Anterior cingulate cortex (tissue), 58 donors: ENCODE measurements at regions not wholly inside any gene's neighbourhood (a gene's known extent, or its start where the extent isn't known, plus 50 kb on each side); places are given as distances from the start of the nearest gene placed in this dataset.
"Not testable (repeated sequence)": the region's sequence is repeated elsewhere in the genome, so short reads cannot be mapped to it uniquely, and the experiment has no call there.

Experiments
- DNase-seq, 58 donors: peaks; one replicate each; lab custom pipeline; 2025; lab: John Stamatoyannopoulos, UW

DNA sequence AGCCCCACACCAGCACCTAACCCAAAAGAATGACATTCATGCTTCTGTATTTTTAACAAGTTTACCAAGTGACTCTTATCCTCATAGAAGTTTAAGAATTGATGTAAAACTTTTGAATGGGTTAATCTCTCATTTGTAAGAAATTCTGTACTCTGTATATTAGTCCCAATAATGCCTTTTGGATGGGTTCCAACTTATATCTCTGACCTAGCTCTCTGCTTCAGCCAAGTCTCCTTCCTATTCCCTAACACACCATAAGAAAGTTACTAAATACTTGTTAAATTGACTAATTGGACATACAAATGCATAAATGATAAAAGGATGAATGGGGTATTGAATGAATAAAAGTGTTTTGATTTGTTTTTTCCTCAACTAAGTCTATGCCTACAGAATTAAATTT is 557.3 kb downstream of the TMTC2 start:
- DNase-seq = no peak

DNA sequence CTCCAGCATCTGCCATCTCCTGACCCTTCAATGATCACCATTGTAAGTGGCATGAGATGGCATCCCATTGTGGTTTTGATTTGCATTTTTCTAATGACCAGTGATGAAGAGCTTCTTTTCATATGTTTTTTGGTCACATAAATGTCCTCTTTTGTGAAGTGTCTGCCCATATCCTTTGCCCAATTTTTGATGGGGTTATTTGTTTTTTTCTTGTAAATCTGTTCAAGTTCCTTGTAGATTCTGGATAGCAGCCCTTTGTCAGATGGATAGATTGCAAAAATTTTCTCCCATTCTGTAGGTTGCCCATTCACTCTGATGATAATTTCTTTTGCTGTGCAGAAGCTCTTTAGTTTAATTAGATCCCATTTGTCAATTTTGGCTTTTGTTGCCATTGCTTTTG is 547.3 kb downstream of the TMTC2 start:
- DNase-seq = not testable (repeated sequence)

DNA sequence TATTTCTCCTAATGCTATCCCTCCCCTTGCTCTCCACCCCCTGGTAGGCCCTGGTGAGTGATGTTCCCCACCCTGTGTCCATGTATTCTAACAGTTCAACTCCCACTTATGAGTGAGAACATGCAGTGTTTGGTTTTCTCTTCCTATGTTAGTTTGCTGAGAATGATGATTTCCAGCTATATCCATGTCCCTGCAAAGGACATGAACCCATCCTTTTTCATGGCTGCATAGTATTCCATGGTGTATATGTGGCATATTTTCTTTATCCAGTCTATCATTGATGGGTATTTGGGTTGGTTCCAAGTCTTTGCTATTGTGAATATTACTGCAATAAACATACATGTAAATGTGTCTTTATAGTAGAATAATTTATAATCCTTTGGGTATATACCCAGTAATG is 540.3 kb downstream of the TMTC2 start:
- DNase-seq = not testable (repeated sequence)

DNA sequence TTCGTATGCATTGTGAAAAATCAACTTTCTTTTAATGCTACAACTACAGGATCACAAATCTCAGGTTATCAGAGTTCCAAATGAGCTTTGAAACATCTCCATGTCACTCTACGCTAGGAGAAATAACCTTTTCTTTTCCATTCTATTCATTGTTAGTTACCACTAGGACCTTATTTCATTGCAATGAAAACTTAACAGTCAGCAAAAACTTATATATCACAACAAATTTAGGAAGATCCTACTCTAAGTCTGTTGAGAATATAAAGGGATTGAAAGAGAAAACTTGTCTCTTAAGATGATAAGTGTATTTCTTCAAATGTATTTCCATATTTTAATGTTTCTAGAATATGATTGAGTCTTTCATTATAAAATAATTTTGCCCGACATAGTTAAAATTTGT is 539.1 kb downstream of the TMTC2 start:
- no peak for DNase-seq

DNA sequence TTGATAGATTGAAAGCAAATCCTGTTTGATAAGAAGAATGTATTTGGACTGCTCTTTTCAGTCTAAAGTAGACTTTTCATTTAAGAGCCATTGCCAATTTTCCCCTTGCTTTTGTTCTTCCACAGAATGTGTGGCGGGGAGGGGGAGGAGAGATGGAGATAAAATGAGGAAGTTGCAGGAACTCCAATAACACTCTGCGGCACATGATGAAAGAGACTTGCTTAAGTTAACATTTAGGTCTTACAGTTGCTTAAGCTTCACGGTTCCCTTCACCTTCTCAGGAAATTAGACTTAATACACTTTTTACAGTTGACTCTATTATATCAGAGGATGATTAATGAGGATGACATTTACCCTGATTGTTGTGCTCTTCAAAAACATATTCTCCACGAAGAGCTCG is 537.3 kb downstream of the TMTC2 start:
- no peak for DNase-seq

DNA sequence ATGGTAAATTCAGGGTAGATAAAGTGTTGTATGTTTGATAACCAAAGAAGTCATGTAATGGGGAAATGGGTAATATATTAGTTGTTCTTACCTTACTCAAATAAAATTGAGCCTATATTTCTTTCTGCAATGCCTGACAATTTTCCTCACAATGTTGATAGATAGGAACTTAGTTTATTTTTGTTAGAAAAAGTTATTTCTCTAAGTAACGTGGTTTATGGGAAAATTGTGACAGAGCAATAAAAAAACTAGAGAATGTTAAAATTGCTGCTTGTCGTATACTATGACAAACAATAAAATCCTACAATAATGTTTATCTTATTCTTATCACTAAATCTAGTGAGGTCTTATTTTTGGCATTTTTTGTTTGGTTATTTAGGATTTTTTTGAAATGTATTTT is 534.1 kb downstream of the TMTC2 start:
- no peak for DNase-seq

DNA sequence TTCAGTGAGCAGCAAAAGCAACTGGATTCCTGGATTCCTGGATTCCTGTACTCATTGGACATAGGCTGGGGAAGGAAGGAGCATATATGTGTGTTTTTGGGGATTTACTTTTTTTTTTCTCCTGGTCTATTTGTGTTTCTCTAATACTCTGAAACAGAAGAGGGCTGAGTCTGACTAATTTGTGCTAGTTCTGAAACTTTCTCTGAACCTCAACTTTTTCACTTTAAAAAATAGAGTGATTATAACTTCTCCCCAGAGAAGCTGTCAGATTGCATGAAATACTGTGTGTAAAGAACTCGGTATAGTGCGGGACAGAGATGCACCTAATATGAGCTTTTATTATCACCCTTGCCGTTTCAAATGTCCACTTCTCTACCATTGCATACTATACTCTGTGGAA is 529.5 kb downstream of the TMTC2 start:
- DNase-seq = no peak

DNA sequence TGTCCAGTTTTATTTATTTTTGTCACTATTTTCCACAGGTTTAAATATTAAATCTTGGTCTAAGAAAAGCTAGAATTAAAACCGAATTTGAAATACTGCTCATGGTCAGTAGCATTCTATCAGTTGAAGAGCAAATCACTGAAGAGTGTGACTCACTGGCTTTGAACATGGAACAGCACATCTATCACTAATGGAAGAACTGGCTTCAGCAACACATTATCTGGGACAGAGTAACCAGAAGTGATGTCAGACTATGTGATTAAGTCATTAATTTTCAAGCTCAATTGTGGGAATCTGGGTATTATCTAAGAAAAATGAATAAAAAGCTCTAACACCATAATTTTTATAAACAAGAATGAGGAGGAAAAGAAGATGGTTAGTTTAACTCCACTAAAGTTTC is 527.5 kb downstream of the TMTC2 start:
- no peak for DNase-seq

DNA sequence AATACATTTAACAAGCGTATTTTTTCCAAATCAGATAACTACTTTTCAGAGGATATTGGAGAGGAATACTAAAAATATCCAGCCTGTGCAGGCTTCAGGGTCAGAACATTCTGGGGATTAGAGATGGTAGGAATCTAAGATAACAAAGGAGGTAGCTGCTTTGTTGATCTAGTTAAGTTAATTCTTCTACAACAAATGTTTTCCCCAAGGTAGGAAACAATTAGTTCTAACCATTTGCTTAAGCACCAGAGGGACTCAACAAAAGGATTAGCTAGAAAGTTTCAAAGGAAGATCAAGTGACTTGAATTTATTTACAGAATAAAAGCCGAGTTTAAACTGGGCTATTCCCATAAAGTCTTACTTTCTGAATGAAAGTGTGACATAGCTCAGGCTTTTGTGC is 524.2 kb downstream of the TMTC2 start:
- no peak for DNase-seq

DNA sequence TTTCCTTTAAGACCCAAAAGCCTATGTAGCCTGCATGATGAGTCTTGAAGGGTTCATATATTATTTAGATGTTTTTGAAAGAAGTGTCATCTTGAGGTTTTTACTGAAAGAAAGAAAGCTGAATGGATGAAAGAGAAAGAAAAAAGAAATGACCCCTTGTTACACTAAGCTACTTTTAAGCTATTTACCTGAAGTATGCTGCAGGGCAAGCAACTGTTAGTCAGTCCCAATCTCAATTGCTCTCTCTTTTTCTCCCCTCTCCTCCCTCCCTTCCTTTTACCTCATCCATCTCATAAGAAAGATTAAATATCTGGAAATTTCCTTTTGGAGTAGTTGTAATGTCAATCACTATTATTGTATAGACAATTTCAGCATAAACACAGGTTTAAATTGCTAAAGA is 512.4 kb downstream of the TMTC2 start:
- no peak for DNase-seq

DNA sequence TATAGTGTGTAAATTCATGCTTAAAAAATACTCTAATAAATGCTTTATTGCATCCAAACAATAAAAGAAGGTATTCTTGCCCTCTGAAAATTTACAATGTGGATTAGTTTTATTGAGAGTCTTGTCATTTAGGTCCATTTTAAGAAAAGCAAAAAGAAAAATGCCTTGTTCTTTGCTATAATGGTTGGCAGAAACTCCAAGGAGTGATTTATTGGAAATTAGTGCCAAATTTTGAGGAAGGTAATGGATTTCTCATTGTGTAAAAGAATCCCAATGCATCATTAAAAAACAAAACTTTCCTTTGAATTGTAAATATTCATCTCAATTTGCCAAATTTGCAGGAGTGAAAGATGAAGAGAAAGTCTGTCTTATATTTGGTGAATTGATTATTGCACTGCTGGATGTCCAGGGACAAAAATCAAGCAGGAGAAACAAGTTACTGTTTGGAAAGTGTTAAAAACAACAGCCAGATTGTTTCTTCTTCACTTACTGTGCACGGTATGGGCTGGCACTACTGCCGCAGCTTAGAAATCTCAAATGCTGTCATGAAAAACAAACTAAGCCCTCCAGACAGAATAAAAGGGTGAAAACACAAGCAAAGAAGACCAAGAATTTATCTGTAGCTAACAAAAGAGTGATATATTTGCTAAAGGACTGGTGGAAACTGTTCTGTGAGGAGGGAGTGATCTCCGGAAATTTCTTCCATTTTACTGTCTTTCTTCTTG is 511.7 kb downstream of the TMTC2 start:
- DNase-seq = no peak

DNA sequence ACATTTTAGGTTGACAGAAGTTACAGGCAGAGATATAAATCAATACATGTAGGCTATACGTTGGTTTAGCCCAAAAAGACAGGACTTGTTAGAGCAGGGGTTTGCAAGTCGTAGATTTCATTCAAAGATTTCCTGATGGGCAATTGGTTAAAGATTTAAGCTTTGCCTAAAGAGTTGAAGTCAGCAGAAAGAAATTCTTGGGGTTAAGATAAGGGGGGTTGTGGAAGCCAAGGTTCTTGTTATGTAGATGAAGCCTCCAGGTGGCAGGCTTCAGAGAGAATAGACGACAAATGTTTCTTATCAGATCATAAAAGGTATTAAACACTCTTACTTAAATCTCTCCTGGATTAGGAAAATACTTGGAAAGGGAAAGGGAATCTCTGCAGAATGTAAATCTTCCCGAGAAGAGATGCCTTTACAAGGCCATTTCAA is 510.8 kb downstream of the TMTC2 start:
- DNase-seq = no peak

DNA sequence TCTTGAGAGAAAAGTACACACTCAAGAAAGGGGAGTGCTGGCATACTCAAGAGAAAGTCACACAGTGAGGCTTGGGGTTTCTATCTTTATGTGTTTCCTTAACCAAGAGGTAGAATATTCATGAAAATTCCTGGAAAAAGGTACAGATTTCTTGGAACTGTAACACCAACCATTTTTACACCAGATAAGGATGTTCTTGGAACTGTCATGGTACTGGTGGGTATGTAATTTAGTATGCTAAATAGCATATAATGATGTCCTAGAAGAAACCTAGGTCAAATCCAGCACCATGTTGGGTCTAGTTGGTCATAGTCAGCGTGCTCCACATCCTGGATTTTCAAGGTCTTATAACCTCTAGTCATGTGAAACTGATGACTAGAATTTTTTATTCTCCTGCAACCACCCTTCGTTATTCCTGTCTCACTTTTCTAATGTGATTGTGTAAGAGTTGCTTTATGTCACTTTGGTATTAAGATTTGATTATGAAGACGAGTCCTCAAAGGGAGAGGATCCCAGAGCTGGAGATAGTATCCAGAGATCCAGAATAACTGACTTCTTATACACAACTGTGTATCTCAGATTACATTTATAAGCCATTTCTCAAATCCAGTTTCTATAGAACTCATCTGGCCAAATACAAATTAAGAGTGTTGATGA is 510.1 kb downstream of the TMTC2 start:
- DNase-seq = no peak

DNA sequence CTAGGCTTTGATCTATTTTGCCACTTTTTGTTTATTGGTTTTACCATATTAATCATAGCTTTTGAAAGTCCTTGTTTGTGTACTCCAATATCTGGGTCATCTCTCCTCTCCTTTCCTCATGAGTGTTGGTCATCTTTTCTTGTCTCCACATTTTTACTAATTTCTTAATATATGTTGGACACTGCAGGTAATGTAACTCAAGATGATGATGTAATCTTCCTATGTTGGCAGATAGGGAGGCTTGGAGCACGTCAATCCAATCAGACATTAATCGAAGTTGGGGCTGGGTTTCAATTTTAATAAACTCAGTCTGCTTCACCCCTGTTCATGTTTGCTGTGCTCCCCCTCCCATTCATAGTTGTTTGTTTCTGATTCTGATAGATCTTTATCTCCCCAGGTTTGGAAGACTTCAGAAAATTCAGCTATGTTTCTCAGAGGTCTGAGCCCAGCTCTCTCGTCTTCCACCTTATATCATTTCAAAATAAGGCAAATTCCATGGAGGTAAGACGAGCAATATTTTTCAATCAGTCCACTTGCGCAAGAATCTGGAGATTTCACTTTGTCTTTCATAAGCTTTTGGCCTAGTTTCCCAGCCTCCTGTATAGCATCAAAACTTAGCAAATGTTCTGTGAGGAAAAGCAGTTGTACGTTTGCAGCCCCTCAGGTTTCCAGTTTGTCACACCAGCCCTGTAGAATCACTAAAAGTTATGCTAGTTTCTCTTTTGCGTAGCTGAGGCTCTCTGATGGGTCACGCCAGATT is 504.1 kb downstream of the TMTC2 start:
- DNase-seq = no peak

DNA sequence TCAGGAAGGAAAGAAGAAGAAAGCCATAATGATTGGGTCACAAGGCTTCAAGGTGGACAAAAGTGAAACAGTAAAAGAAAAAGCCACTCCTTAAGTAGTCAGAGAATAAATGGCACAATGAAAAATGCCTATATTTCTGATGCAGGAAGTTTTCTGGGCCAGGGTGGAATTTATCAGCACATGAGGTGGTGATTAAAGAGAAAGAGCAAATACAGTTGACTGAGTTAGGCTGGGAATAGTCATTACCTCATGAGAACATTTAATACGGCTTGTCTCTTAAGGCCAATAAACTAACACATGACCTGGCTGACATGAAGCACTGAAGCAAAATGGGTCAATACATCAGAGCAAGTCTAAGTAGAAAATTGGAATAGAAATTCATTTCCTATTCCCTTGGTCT is 499.7 kb downstream of the TMTC2 start:
- DNase-seq = no peak

DNA sequence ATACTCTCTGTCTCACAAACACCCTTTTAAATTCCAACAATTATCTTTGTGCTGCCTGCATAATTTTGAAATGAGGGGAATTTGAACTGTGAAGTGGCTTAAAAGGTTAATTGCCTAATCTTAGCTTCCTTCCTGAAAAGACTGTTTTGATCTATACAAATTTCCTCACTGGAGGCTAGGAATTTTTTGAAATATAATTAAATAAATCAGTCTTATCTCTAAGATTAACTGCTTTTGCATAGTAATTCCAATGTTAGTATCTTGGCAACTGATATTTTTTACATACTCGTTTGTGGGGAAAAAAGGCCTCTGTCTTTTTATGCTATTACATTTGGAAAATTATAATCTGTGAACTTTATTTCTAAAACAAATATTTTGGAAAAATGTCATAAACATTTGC is 498.5 kb downstream of the TMTC2 start:
- no peak for DNase-seq
